Activated CD4-positive, alpha-beta T cell treated with anti-CD3 and anti-CD28 coated beads, Interleukin-2, amount 50 U/mL, for 16 hours (primary cell): ENCODE measurements at regions not wholly inside any gene's neighbourhood (a gene's known extent, or its start where the extent isn't known, plus 50 kb on each side); places are given as distances from the start of the nearest gene placed in this dataset.
"Not testable (repeated sequence)": the region's sequence is repeated elsewhere in the genome, so short reads cannot be mapped to it uniquely, and the experiment has no call there.

Experiments
- DNase-seq: peaks from one replicate; pipeline ENCODE4 v3.0.0-alpha.2; 2020

DNA sequence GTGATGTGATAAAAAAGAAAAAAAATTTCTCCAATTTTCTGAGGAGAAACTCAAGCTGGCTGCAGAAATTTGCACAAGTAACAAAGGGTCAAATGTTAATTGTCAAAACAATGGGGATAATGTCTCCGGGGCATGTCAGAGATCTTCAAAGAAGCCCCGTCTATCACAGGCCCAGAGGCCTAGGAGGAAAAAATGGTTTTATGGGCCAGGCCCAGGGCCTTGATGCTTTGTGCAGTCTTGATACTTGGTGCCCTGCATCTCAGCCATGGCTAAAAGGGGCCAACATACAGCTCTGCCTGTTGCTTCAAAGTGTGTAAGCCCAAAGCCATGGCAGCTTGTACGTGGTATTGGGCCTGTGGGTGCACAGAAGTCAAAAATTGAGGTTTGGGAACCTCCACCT, 961.0 kb downstream of the FAM133A start:
- no peak for DNase-seq

DNA sequence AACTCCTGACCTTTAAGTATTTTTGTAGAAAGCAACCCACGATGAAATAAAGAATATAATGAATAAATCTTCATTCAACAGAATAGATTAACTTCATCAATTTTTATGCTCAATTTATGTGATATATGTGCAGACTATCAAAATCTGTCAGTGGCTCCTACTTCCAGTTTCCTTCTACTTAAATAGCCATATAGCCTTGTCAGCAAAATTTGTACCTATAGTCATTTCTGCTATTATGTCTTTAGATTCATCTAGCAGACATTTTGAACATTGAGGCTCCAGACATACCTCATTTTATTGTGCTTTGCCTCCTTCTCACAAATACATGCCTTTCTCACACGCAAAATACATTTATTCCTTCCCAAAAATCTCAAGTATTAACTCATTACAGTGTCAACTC, 971.7 kb downstream of the FAM133A start:
- no peak for DNase-seq

DNA sequence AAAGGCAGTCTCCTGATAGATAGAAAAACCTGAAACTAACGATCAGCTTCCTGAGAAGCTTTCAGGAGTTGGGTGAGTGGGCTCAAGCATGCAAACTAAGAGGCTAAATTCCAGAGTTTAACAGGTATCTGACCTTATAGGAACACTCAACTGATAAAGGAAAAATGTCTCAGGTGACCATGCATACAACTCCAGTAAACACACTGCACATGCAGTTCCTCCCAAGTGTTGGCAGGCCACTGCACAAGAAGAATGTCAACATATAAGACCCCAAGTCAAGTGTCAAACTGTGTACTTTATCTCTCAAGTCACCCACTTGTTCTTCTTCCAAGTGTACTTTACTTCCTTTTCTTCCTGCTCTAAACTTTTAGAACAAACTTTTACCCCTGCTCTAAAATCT, 981.2 kb downstream of the FAM133A start:
- no peak for DNase-seq

GRCh38 chrX:94662689-94663088, 988.7 kb downstream of the FAM133A start:
- no peak for DNase-seq

- DNase-seq = no peak
Observed at GRCh38 chrX:94676285-94676684, 1002.3 kb downstream of the FAM133A start.

DNA sequence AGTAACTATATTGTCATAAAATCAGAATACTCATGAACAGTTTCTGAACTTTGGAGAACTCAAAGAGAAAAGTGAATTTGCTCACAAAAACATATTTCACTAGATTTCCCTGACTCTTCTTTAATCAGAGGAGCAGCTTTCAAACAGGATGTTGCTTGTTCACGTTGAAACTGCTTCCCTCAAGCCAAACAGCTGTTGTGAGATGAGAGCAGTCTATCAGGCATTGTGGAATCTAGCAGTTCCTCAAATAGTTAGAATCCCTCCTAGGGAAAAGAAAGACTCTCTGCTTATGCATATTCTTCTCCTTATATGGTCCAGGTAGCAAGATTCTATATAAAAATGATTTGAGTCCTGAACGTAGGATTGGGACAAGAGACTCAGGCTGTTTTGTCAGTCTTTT, 1012.1 kb downstream of the FAM133A start:
- DNase-seq = no peak

GRCh38 chrX:94695910-94696309, 1021.9 kb downstream of the FAM133A start:
- DNase-seq = no peak

DNA sequence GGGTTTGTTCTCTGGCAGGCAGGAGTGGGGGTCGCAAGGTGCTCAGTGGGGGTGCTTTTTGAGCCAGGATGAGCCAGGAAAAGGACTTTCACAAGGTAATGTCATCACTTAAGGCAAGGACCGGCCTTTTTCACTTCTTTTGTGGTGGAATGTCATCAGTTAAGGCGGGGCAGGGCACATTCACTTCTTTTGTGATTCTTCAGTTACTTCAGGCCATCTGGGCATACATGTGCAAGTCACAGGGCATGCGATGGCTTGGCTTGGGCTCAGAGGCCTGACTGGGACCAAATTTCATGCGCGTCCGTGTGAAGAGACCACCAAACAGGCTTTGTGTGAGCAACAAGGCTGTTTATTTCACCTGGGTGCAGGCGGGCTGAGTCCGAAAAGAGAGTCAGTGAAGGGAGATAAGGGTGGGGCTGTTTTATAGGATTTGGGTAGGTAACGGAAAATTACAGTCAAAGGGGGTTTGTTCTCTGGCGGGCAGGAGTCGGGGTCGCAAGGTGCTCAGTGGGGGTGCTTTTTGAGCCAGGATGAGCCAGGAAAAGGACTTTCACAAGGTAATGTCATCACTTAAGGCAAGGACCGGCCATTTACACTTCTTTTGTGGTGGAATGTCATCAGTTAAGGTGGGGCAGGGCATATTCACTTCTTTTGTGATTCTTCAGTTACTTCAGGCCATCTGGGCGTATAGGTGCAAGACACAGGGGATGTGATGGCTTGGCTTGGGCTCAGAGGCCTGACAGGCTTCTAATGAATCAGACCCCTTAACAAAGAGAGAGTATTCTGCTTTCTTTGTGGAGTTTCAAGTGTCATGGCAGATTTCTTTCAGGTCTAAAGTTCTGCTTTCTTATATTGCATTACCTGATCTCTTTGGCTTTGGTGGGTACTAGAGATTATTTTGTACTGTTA, 1030.6 kb downstream of the FAM133A start:
- DNase-seq = not testable (repeated sequence)

- no peak for DNase-seq
Observed at GRCh38 chrX:94721386-94721785, 1047.4 kb downstream of the FAM133A start.

DNA sequence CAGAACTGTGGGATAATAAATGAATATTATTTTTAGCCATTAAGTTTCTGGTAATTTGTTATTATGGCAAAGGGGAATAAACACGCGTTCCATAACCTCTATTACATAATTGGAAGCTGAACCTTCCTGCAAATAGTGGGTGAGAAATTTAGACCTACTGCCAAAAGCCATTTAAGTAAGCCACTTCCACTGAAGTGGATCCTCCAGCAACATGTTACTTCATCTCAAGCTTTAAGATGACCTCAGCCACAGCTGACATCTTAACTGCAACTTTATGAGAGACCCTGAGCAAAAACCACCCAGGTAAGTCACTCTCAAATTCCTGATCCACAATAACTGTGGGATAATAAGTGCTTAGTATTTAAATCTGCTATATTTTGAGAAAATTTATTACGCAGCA, 1048.6 kb downstream of the FAM133A start:
- DNase-seq = no peak

- DNase-seq = no peak
Observed at GRCh38 chrX:94742772-94743171, 1068.8 kb downstream of the FAM133A start.

DNA sequence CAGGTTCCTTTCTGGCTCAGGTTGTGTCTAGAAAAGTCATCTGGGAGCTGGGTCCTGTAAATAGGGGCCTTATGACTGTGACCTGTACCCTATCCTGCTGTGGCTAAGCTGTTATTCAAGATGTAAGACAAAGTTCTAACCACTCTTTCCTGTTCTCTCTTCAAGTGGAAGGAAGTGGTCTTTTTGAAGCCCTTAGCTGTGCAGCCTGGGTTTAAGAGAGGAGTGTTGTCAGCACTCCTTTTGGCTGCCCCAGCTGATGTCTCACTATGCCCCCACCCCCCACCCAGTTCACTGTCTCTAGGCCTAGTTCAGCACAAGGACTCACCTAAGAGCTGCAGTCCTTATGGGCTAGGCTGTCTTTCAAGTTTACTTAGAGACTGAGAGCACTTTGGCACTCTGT, 1069.5 kb downstream of the FAM133A start:
- peak; percentile 70 for DNase-seq

DNA sequence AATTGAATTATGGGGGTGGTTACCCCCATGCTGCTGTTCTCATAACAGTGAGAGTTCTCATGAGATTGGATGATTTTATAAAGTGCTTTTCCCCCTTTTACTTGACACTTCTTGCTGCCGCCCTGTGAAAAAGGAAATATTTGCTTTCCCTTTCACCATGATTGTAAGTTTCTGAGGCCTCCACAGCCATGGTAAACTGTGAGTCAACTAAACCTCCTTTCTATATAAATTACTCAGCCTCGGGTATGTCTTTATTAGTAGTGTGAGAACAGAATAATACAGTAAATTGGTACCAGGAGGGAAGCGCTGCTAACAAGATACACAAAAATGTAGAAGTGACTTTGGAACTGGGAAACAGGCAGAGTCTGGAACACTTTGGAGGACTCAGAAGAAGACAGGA, 1070.8 kb downstream of the FAM133A start:
- peak; percentile 37 for DNase-seq

GRCh38 chrX:94751611-94752010, 1077.6 kb downstream of the FAM133A start:
- DNase-seq = peak; percentile 3

- no peak for DNase-seq
Observed at GRCh38 chrX:94752434-94753169, 1078.6 kb downstream of the FAM133A start.

GRCh38 chrX:94758130-94758529, 1084.1 kb downstream of the FAM133A start:
- DNase-seq = no peak

GRCh38 chrX:94775640-94776039, 1101.6 kb downstream of the FAM133A start:
- DNase-seq = no peak

- DNase-seq = no peak
Observed at GRCh38 chrX:94813541-94813940, 1139.5 kb downstream of the FAM133A start.

DNA sequence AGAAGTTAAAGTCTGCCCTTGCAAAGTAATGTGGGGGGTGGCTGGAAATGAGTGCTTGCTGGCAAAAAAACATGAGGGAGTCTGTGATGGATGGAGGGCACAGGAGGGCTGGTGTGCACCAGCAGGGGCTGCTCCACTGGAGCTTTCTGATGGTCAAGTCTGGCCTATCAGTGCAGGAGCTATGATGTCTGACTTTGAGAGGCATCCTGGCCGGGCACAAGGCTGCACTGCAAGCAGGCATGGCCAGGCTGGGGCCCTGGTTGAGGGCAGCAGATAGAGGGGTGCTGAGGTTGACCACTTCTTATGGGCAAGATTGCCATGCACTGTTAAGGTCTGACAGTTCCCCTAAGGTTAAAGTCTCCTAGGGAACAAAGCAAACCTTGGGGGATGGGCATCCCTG, 1140.2 kb downstream of the FAM133A start:
- no peak for DNase-seq

DNA sequence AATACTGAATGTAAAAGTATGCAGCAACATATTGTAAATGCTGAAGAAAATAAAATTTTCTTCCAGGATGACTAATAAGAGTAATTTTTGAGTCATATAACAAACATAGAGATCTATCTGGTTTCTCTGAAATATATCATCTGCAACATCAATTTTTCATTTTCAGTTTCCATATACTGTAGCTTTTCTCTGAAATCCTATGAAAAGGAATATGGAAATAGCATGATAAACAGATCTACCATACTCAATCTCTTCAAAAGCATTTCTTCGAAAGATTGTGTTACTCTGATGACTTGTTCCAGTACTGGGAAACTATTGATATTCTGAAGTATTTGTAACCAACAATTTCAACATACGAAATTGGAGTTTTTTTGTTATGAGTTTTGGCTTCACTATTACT, 1156.7 kb downstream of the FAM133A start:
- peak; percentile 43 for DNase-seq

DNA sequence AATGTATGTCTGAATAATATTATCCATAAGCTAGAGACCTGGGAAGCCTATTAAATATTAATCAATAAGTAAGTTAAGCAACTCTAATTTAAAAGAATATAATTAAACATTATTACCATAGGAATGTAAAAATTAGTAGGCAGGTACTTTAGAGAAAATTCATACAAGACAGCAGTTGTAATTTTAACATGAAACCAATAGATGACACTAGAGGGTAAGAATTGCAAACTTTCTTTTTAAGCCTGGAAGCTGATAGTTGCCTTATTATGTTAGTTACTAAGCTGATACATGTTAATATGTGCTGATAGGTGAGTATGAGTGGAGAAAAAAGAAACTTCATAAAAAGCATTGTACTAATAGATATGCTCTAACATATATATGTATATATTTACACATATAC, 1157.4 kb downstream of the FAM133A start:
- DNase-seq = peak; percentile 5

- no peak for DNase-seq
Observed at GRCh38 chrX:94834226-94834625, 1160.2 kb downstream of the FAM133A start.

DNA sequence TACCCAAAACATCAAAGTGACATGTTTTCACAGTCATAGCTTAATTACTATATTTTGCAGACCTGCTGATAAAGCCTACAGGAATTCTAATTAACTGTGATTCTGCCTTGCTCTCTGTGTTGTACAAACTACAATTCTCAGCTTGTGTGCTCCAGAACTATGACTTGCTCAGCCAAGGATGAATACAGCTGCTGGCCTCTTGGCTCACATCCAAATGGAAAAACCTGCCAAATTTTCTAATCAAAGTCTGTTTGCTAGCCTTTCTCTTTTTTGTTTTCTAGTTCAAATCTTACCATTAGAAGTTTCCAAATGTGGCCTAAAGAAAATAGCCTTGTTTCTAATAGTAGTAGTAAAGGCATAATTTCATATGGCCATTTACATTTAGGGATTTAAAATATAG, 1176.8 kb downstream of the FAM133A start:
- no peak for DNase-seq

GRCh38 chrX:94854251-94854650, 1180.2 kb downstream of the FAM133A start:
- DNase-seq = no peak
